ENCODE measurements at regions not wholly inside any gene's neighbourhood (a gene's known extent, or its start where the extent isn't known, plus 50 kb on each side); places are given as distances from the start of the nearest gene placed in this dataset.

DNA sequence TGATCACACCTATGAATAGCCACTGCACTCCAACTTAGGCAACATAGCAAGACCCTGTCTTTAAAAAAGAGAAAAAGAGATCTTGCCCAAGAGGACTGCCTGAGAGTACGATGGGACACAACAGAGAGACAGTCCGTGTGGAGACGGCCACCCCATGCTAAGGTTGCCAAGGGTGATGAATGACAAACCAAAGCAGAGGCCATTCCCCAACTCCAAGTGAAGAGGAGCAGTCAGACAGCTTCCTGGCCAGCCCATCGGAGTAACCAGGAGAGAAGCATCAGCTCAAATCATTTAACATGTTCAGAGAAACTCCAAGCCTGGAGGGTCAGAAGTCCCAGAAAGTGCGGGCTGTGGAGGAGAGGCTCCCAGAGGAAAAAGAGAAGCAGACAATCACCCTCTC is 63.9 kb upstream of the SUB1 start:
- Mint-ChIP-seq H3K27me3 (ENCODE audit: low read depth, poor library complexity) (peaks cover 10% of the 10 kb centered on the region), H3K4me1 (no peaks in the 10 kb centered on the region), H3K9me3 (peaks cover 7% of the 10 kb centered on the region), H3K4me3 (no peak overlapping the region), H3K27ac (peak overlapping the region; percentile 36), H3K36me3 (ENCODE audit: low read depth) (no peaks in the 10 kb centered on the region)
- no peak for DNase-seq
- TF ChIP-seq, protein P1, sequence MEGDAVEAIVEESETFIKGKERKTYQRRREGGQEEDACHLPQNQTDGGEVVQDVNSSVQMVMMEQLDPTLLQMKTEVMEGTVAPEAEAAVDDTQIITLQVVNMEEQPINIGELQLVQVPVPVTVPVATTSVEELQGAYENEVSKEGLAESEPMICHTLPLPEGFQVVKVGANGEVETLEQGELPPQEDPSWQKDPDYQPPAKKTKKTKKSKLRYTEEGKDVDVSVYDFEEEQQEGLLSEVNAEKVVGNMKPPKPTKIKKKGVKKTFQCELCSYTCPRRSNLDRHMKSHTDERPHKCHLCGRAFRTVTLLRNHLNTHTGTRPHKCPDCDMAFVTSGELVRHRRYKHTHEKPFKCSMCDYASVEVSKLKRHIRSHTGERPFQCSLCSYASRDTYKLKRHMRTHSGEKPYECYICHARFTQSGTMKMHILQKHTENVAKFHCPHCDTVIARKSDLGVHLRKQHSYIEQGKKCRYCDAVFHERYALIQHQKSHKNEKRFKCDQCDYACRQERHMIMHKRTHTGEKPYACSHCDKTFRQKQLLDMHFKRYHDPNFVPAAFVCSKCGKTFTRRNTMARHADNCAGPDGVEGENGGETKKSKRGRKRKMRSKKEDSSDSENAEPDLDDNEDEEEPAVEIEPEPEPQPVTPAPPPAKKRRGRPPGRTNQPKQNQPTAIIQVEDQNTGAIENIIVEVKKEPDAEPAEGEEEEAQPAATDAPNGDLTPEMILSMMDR (IDR thresholded peaks at IDR 0.05): no peak

DNA sequence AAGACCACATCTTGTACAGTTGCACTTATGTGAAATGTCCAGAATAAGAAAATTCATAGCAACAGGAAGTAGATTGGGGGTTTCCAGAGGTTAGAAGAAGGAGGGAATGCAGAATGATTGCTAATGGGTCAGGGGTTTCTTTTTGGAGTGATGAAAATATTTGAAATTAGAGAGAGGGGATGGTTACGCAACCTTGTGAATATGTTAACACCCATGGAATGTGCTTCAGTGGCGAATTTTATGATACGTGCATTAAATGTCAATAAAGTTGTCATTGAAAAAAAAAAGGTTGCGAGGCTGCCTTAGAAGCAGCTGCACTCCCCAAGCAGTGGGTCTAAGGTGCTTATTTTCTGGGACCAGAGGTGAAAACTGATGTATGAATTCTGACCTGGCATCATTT is 64.4 kb upstream of the SUB1 start:
- H3K4me3 Mint-ChIP-seq: no peak overlapping the region
- no peak overlapping the region for H3K27ac Mint-ChIP-seq
- peaks cover 7% of the 10 kb centered on the region for H3K9me3 Mint-ChIP-seq
- TF ChIP-seq, protein P1 (IDR thresholded peaks at IDR 0.05): no peak
- H3K36me3 Mint-ChIP-seq (ENCODE audit: low read depth): no peaks in the 10 kb centered on the region
- peaks cover 10% of the 10 kb centered on the region for H3K27me3 Mint-ChIP-seq (ENCODE audit: low read depth, poor library complexity)
- DNase-seq: no peak
- no peaks in the 10 kb centered on the region for H3K4me1 Mint-ChIP-seq

DNA sequence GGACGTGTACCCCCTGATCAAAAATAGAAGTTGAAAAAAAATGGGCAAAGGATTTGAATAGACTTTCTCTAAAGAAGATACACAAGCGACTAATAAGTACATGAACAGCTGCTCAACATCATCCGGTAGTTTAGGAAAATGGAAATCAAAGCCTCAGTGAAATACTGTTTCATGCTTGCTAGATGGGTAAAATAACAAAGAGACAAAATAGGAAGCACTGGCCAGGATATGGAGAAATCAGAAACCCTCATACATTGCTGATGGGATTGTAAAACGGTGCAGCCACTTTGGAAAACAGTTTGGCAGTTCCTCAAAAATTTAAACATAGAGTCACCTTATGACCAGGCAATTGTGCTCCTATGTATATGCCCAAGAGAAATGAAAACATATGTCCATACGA is 65.0 kb upstream of the SUB1 start:
- H3K27ac Mint-ChIP-seq: no peak overlapping the region
- H3K9me3 Mint-ChIP-seq: peaks cover 7% of the 10 kb centered on the region
- TF ChIP-seq, protein P1 (IDR thresholded peaks at IDR 0.05): no peak
- H3K27me3 Mint-ChIP-seq (ENCODE audit: low read depth, poor library complexity): peaks cover 6% of the 10 kb centered on the region
- H3K4me1 Mint-ChIP-seq: no peaks in the 10 kb centered on the region
- no peak for DNase-seq
- H3K36me3 Mint-ChIP-seq (ENCODE audit: low read depth): no peaks in the 10 kb centered on the region
- no peak overlapping the region for H3K4me3 Mint-ChIP-seq

DNA sequence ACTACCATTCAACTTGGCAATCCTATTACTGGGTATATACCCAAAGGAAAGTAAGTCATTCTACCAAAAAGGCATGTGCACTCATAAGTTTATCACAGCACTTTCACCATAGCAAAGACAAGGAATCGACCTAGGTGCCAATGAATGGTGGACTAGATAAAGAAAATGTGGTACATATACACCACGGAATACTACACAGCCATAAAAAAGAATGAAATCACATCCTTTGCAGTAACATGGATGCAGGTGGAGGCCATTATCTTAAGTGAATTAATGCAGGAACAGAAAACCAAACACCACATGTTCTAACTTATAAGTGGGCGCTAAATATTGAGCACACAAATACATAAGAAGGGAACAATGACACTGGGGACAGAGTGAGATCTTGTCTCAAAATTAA is 65.8 kb upstream of the SUB1 start:
- H3K9me3 Mint-ChIP-seq: peaks cover 7% of the 10 kb centered on the region
- H3K36me3 Mint-ChIP-seq (ENCODE audit: low read depth): no peaks in the 10 kb centered on the region
- TF ChIP-seq, protein P1 (IDR thresholded peaks at IDR 0.05): no peak
- no peak for DNase-seq
- H3K27ac Mint-ChIP-seq: no peak overlapping the region
- no peaks in the 10 kb centered on the region for H3K4me1 Mint-ChIP-seq
- H3K4me3 Mint-ChIP-seq: no peak overlapping the region
- H3K27me3 Mint-ChIP-seq (ENCODE audit: low read depth, poor library complexity): peaks cover 12% of the 10 kb centered on the region

DNA sequence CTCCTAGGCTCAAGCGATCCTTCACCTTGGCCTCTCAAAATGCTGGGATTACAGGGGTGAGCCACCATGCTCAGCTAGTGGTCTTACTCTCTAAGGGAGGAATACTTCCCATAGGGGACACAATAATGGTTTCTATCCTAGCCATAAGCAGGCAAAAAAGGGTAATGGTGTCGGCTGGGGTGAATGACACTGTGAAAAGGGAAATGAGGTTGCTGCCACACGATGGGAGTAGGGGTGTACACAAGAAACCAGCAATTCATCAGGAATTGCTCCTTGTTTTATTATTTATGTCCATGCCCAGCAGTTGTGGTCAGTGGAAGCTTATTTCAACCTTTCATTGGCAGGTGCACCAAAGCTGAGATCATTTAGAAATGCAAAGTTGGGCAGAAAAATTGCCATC is 70.3 kb upstream of the ZFR start:
- peaks cover 3% of the 10 kb centered on the region for H3K9me3 Mint-ChIP-seq
- no peak overlapping the region for H3K27ac Mint-ChIP-seq
- DNase-seq: no peak
- no peaks in the 10 kb centered on the region for H3K4me1 Mint-ChIP-seq
- H3K27me3 Mint-ChIP-seq (ENCODE audit: low read depth, poor library complexity): peaks cover 9% of the 10 kb centered on the region
- H3K36me3 Mint-ChIP-seq (ENCODE audit: low read depth): no peaks in the 10 kb centered on the region
- TF ChIP-seq, protein P1 (IDR thresholded peaks at IDR 0.05): no peak
- H3K4me3 Mint-ChIP-seq: no peak overlapping the region

DNA sequence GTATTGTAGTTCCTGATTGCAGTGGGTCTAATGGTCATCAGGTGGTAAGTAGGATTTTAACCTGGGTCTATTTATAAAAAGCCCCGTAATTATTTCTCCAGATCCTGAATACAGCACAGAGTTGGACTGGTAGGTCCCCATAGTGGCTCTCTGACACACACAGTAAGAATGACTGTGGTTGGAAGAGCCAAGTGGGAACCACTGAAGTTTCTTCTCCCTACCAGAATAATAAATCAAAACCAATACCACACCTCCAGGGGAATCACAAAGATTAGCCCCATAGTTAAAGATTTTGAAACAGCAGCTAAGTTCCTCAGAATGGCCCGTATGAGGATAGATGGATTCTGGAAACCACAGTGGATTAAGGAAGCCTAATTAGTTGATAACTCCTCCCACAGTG is 68.4 kb upstream of the ZFR start:
- no peak overlapping the region for H3K4me3 Mint-ChIP-seq
- H3K27me3 Mint-ChIP-seq (ENCODE audit: low read depth, poor library complexity): peaks cover 9% of the 10 kb centered on the region
- DNase-seq: no peak
- H3K27ac Mint-ChIP-seq: no peak overlapping the region
- H3K9me3 Mint-ChIP-seq: peaks cover 3% of the 10 kb centered on the region
- TF ChIP-seq, protein P1 (IDR thresholded peaks at IDR 0.05): no peak
- no peaks in the 10 kb centered on the region for H3K36me3 Mint-ChIP-seq (ENCODE audit: low read depth)
- peaks cover 4% of the 10 kb centered on the region for H3K4me1 Mint-ChIP-seq

All from nephron progenitor cell (in vitro differentiated cells).